ENCODE measurements at regions not wholly inside any gene's neighbourhood (a gene's known extent, or its start where the extent isn't known, plus 50 kb on each side); places are given as distances from the start of the nearest gene placed in this dataset.

- Mint-ChIP-seq H3K4me1 (ENCODE audit: low read depth) (no peaks in the 10 kb centered on the region), H3K4me3 (no peak overlapping the region), H3K27ac (no peak overlapping the region), H3K36me3 (ENCODE audit: low read depth) (no peaks in the 10 kb centered on the region), H3K9me3 (peaks cover 14% of the 10 kb centered on the region), H3K27me3 (no peaks in the 10 kb centered on the region)
- Histone ChIP-seq H3K27ac (ENCODE audit: low read depth in 1 of 2, low read length in 2 of 2) (no peak overlapping the region), H3K27me3 (ENCODE audit: control insufficient read depth in 1 of 2, insufficient read depth in 2 of 2, low read length in 2 of 2) (no peaks in the 10 kb centered on the region), H3K9me3 (ENCODE audit: control insufficient read depth in 1 of 2, insufficient read depth in 1 of 2, low read length in 2 of 2) (peaks cover 0 to 6% of the 10 kb centered on the region in 2 experiments), H3K36me3 (ENCODE audit: insufficient read depth, low read length) (no peaks in the 10 kb centered on the region), H3K4me1 (ENCODE audit: insufficient read depth, low read length) (no peaks in the 10 kb centered on the region), H3K4me3 (ENCODE audit: low read length) (no peak overlapping the region)
- TF ChIP-seq CTCF (IDR thresholded peaks at IDR 0.05) = no peak
- DNase-seq (no peak), ATAC-seq (ENCODE audit: poor library complexity) (no peak)
- ChIA-PET POLR2A (no interaction called here), CTCF (no interaction called here)
- intact Hi-C loops (cut with DNase I, micrococcal nuclease) = no loop called here
These were observed 264.3 kb upstream of the POM121L12 start for GRCh38 chr7:52771177-52771576.

DNA sequence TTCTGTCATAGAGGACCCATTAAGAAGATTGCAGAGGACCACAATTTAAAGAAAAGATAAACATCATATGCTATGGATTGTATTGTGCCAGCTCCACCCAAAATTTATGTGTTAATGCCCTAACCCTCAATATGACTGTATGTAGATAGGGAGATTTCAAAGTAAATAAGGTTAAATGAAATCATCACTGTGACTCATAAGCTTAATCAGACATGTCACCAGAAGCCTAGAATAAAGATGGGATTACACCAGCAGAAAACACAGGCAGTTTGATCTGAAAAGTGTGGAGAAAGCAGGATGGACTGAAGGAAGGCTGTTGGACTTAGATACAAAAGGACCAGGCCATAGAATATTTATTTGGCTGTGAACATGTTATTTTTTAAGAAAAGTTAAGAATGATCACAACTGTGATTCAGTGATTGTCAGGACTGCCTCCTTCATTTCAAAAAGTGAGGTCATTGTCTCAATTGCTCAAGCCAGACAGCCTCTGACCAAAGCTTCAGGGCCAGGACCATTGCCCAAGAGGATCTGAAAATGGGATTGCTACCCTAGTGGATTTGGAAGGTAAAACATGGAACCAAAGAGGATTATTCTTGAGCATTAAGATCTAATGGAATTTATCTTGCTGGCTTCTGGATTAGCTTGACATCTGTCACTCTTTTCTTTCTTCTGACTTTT lies 270.8 kb upstream of the POM121L12 start:
- intact Hi-C loops (cut with DNase I, micrococcal nuclease) = no loop called here
- H3K27ac ChIP-seq (ENCODE audit: low read depth in 1 of 2, low read length in 2 of 2) = no peak overlapping the region

DNA sequence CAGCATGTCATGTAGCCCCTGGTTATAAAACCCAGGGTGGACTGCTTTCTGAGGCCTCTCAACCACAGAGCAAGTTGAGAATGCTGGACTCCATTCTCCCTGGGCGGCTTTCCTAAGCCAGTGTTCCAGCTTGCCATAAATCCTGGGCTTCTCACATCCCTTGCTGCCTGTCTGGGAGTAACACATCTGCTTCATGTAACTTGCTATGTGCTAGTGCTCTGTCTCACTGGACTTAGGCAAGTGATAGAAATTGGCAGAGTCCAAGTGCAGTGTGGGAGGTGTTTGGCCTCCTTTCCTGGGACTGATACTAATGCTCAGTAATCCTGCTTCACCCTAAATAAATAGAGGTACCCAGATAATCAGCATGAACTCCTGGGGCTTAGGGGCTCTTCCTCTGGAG lies 277.1 kb upstream of the POM121L12 start:
- TF ChIP-seq CTCF (IDR thresholded peaks at IDR 0.05) = no peak
- no peak for ATAC-seq (ENCODE audit: poor library complexity)
- Histone ChIP-seq H3K4me1 (ENCODE audit: insufficient read depth, low read length) (no peaks in the 10 kb centered on the region), H3K36me3 (ENCODE audit: insufficient read depth, low read length) (no peaks in the 10 kb centered on the region), H3K27ac (ENCODE audit: low read depth in 1 of 2, low read length in 2 of 2) (no peak overlapping the region), H3K4me3 (ENCODE audit: low read length) (no peak overlapping the region), H3K9me3 (ENCODE audit: control insufficient read depth in 1 of 2, insufficient read depth in 1 of 2, low read length in 2 of 2) (peaks cover 3 to 5% of the 10 kb centered on the region in 2 experiments), H3K27me3 (ENCODE audit: control insufficient read depth in 1 of 2, insufficient read depth in 2 of 2, low read length in 2 of 2) (no peaks in the 10 kb centered on the region)
- ChIA-PET CTCF (no interaction called here), POLR2A (no interaction called here)
- Mint-ChIP-seq H3K27me3 (no peaks in the 10 kb centered on the region), H3K27ac (no peak overlapping the region), H3K9me3 (peaks cover 16% of the 10 kb centered on the region), H3K36me3 (ENCODE audit: low read depth) (no peaks in the 10 kb centered on the region), H3K4me3 (no peak overlapping the region), H3K4me1 (ENCODE audit: low read depth) (no peaks in the 10 kb centered on the region)
- intact Hi-C loops (cut with DNase I, micrococcal nuclease) = no loop called here
- DNase-seq = no peak

More for the DNA sequence above, 270.8 kb upstream of the POM121L12 start:
- Histone ChIP-seq H3K27me3 (ENCODE audit: control insufficient read depth in 1 of 2, insufficient read depth in 2 of 2, low read length in 2 of 2) (no peaks in the 10 kb centered on the region), H3K4me3 (ENCODE audit: low read length) (no peak overlapping the region), H3K9me3 (ENCODE audit: control insufficient read depth in 1 of 2, insufficient read depth in 1 of 2, low read length in 2 of 2) (peaks cover 3 to 11% of the 10 kb centered on the region in 2 experiments), H3K4me1 (ENCODE audit: insufficient read depth, low read length) (no peaks in the 10 kb centered on the region), H3K36me3 (ENCODE audit: insufficient read depth, low read length) (no peaks in the 10 kb centered on the region)
- Mint-ChIP-seq H3K4me1 (ENCODE audit: low read depth) (no peaks in the 10 kb centered on the region), H3K36me3 (ENCODE audit: low read depth) (no peaks in the 10 kb centered on the region), H3K27me3 (no peaks in the 10 kb centered on the region), H3K27ac (no peak overlapping the region), H3K9me3 (peaks cover 13% of the 10 kb centered on the region), H3K4me3 (no peak overlapping the region)
- ATAC-seq (ENCODE audit: poor library complexity) (no peak), DNase-seq (no peak)
- CTCF ChIA-PET = no interaction called here
- no peak for TF ChIP-seq CTCF (IDR thresholded peaks at IDR 0.05)
- POLR2A ChIA-PET = no interaction called here

Measured in CD4-positive, alpha-beta T cell (primary cell).